Stimulated activated CD4-positive, alpha-beta T cell treated with anti-CD3 and anti-CD28 coated beads, Interleukin-12 subunit alpha, Interleukin-12 subunit beta, amount 100 ng/mL, for 24 hours (primary cell): ENCODE measurements at regions not wholly inside any gene's neighbourhood (a gene's known extent, or its start where the extent isn't known, plus 50 kb on each side); places are given as distances from the start of the nearest gene placed in this dataset.

Experiments
- DNase-seq, 2 experiments: peaks; one replicate each; pipeline ENCODE4 v3.0.0-alpha.2; 2020; ENCODE audit warnings: low read depth in 2 of 2

- DNase-seq, result peak in 1 of 2 experiments; percentile 17
Observed at GRCh38 chr20:52783769-52784168, 188.4 kb upstream of the TSHZ2 start.

- no peak for DNase-seq
Observed at GRCh38 chr20:52780462-52780861, 191.7 kb upstream of the TSHZ2 start.

DNA sequence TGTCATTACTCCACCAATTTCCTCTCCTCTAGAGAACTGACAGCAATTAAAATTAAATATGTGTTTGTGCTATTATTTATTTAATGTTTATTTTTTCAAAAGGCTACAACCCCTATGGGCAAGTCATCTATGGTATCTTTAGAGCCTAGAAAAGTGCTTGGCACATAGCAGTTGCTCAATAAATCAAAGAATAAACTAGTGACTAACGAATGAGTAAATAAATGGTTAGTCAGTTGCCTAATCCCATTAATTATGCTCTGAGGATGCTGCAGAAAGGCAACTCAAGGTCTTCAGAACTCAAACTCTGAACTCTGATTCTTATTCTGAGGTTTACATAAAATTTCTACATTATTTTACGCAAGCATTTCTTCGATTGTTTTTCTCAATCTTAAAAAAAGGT lies 193.0 kb upstream of the TSHZ2 start:
- DNase-seq, result no peak

DNA sequence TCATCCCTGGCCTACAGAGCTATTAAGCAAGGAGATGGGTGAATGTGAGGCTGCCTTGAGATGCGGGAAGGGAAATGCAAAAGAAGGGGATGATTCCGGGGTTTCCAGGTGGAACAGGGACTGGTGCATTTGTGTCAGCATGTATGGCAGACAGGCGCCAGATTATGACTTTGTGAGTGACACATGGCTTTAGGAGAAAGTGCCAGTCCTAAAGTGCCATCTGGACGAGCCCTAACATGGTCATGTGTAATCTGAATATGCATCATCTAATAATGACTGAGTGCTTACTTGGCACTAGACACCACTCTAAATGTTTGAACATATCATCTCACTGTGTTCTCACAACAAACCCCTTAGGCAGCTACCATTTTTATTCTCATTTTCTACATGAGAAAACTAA lies 195.0 kb upstream of the TSHZ2 start:
- DNase-seq, result no peak

GRCh38 chr20:52775786-52776185 lies 196.4 kb upstream of the TSHZ2 start:
- DNase-seq, result no peak

DNA sequence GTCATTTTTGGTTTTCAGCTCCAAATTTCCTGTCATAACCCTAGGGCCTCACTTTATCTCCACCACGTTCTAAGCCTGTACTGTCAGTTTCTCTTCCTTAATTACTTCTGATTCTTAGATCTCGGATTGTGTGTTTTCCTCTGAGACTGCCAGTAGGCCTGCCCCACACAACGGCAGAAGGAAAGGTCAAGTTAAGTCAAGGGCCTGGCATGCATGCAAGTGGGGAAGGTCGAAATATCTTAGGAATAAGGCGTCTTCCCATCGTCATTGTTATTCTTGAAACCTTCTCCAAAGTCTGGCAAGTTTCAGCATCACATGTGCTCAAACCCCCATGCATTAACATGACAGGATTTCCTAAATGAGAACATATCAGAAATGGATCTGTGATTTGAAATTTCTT lies 203.5 kb upstream of the TSHZ2 start:
- no peak for DNase-seq

- no peak for DNase-seq
Observed at GRCh38 chr20:52766645-52767435, 205.3 kb upstream of the TSHZ2 start.

DNA sequence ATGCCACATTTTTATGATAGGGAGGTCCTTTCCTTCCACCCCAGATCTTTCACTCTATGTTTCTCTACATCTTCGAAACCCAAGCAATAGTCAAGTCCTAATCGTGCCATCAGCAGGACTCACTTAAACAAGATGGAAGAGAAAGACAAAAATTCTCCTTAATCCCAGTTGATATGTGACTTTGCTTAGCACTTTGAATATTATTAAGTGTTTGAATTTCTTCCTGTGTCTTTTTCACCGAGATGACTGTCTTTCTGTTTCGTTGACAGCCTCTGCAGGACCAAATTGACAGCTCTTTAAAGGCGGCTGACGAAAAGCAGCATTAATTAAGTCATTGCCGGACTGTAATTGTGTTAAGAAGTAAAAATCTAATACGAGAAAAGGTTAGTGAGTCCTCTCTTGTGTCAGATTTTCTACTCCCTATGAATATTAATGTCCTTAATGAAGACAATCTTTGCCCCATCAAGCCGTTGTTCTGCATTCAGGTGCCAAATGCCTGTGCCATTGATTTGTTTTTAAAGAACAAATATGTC lies 208.8 kb upstream of the TSHZ2 start:
- no peak for DNase-seq

DNA sequence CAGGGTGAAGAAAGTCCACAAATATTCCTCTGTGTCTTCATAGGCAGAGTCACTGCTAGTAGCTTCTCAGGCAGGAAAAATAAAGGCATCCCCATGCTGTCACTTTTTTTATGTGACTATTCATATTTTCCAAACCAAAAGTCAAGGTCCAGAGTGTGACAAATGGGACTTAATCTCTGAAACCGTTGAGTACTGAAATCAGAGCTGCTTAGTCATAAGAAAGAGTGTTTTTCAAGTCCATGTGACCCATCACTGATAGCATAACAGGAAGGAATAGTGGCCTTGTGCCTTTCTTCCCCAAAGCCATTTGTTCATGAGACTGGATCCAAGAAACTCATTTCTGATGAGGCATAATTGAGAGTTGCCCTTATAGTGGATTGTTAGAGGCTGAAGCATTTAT lies 210.3 kb upstream of the TSHZ2 start:
- DNase-seq, result no peak

DNA sequence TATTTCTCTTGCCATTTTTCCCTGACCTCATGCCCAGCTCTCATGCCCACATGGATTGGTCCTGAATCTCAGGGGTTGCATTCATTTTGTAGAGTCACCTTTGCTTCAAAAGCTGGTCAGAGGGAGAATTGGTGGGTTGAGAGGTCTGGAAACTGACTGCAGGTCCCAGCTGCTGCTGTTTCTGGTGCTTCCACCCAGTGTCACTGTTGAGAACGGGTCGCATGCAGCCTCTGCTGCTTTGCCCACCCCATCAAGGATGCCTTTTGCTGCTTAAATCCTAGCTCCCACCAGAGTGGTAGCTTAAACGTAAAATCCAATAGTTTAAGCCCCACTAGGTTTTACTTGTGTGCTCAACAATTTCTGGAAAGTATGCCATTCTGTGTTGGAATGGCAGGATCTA lies 211.4 kb upstream of the TSHZ2 start:
- DNase-seq, result no peak

- DNase-seq, result no peak
Observed at GRCh38 chr20:52757411-52757810, 214.7 kb upstream of the TSHZ2 start.

- no peak for DNase-seq
Observed at GRCh38 chr20:52755744-52756143, 216.4 kb upstream of the TSHZ2 start.

GRCh38 chr20:52754366-52754765 lies 217.8 kb upstream of the TSHZ2 start:
- no peak for DNase-seq

- DNase-seq, result no peak
Observed at GRCh38 chr20:52752023-52752422, 220.1 kb upstream of the TSHZ2 start.

DNA sequence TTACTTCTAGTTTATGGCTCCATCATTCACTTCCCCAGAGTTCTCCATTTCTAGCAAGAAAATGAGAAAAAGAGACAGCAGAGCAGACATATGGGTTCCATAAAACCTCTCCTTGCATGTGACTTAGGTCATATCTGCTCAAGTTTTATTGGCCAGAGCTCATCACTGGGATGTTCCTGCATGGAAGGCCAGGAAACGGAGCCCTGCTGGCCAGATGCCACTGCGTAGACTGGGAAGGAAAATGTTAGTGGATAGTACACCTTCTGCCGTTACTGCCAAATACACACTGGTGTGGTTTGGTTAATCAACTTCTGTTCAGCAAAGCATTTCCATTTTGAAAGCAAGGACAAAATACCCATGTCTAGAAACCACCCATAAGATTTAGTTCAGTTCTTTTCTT lies 220.6 kb upstream of the TSHZ2 start:
- no peak for DNase-seq

GRCh38 chr20:52749938-52750337 lies 222.2 kb upstream of the TSHZ2 start:
- DNase-seq, result no peak

GRCh38 chr20:52748990-52749389 lies 223.2 kb upstream of the TSHZ2 start:
- no peak for DNase-seq

DNA sequence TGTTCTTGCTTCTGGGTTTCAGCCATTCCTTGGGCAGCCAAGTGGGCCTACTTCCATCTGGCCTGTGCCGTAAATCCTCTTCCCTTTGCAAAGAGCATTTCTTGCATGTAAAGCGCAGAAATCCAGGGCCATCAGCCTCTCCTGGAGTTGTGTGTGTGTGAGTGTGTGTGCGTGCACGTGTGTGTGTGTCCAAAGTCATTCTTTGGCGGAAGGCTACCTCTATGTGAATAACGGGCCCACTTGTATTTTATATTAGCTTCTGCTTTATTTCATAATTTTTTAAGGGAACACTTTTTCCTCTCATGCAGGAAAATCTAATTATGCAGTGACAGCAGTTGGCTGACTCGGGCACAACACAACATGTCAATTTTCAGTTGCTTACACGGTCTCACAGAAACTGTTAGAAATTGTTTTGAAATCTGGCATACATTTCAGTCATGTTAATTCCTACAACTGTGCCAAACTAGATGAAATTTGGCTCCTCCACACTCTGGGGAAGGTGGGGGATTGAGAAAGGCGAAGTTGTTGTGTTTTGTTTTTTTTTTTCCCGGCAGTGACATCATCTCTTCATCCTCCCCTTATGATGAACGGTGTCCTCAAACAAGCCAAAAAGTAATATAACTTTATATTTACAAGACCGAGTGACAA lies 223.7 kb upstream of the TSHZ2 start:
- DNase-seq, result no peak

DNA sequence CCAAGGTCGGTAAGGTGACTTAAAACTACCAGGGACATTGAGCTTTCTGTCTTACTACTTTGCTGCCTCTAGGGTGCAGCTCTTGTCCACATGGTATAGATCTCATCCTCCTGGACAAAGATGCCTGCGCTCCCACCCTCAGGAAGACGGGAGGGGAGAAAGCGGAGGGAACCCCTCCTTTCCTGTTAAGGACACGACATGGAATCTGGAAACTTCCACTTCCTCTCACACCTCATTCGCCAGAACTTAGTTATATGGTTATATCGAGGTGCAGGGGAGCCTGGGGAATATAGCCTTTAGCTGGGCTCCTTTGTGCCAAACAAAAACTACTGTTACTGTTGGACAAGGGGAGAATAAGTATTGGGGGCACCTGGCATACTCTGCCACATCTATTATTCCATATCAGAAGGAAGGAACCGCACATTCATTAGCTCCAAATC lies 224.3 kb upstream of the TSHZ2 start:
- DNase-seq, result no peak

GRCh38 chr20:52746770-52747169 lies 225.4 kb upstream of the TSHZ2 start:
- DNase-seq, result no peak

- DNase-seq, result no peak
Observed at GRCh38 chr20:52746190-52746589, 226.0 kb upstream of the TSHZ2 start.

DNA sequence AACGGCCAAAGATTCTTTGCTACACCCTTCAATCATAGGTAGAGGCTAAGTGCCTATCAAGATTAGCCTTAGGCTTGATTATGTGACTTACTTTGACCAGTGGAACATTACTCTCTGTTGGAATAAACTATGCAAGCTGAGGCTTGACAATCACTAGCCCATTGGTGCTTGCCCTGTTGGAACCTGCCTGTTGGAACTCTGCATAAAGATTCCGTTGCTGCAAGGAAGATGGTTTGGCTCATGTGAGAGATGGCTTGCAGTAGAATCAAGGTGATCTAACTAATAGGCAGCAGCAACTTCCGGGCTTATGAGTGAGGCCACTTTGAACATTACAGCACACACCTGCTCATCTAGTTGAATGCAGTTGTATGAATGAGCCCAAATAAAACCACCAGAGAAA lies 227.7 kb upstream of the TSHZ2 start:
- DNase-seq, result no peak

GRCh38 chr20:52738081-52738480 lies 234.1 kb upstream of the TSHZ2 start:
- no peak for DNase-seq
